ENCODE measurements at regions not wholly inside any gene's neighbourhood (a gene's known extent, or its start where the extent isn't known, plus 50 kb on each side); places are given as distances from the start of the nearest gene placed in this dataset.
A peak's percentile ranks its signal among the peaks of the same experiment; 100 is the strongest.

- TF ChIP-seq RXRB (CRISPR knock-in tag; IDR thresholded peaks at IDR 0.05; ENCODE audit: borderline replicate concordance), result peak; percentile 67
- peak; percentile 68 for TF ChIP-seq HDAC1 (CRISPR knock-in tag; IDR thresholded peaks at IDR 0.05)
- TF ChIP-seq MTA1 (CRISPR knock-in tag; IDR thresholded peaks at IDR 0.05; ENCODE audit: borderline replicate concordance), result peak; percentile 60; the same call in 1 of the 2 replicates
- peak; percentile 51; the same call in 1 of the 2 replicates for TF ChIP-seq ZFY (CRISPR knock-in tag; IDR thresholded peaks at IDR 0.05)
- TF ChIP-seq, protein P1, sequence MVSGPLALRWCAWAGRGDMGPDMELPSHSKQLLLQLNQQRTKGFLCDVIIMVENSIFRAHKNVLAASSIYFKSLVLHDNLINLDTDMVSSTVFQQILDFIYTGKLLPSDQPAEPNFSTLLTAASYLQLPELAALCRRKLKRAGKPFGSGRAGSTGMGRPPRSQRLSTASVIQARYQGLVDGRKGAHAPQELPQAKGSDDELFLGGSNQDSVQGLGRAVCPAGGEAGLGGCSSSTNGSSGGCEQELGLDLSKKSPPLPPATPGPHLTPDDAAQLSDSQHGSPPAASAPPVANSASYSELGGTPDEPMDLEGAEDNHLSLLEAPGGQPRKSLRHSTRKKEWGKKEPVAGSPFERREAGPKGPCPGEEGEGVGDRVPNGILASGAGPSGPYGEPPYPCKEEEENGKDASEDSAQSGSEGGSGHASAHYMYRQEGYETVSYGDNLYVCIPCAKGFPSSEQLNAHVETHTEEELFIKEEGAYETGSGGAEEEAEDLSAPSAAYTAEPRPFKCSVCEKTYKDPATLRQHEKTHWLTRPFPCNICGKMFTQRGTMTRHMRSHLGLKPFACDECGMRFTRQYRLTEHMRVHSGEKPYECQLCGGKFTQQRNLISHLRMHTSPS (CRISPR knock-in tag; IDR thresholded peaks at IDR 0.05; ENCODE audit: low read depth), result peak; percentile 61; the same call in 1 of the 2 replicates
- TF ChIP-seq ZNF549 (CRISPR knock-in tag; IDR thresholded peaks at IDR 0.05), result no peak
- no peak for TF ChIP-seq ZEB1 (IDR thresholded peaks at IDR 0.05; ENCODE audit: insufficient replicate concordance, low read depth)
- no peak for TF ChIP-seq ZNF720 (CRISPR knock-in tag; IDR thresholded peaks at IDR 0.05)
- peak; percentile 63 for TF ChIP-seq HOXA3 (CRISPR knock-in tag; IDR thresholded peaks at IDR 0.05)
- TF ChIP-seq KMT2B (CRISPR knock-in tag; IDR thresholded peaks at IDR 0.05), result no peak
- TF ChIP-seq ZNF326 (CRISPR knock-in tag; IDR thresholded peaks at IDR 0.05; ENCODE audit: borderline replicate concordance), result no peak
- no peak for TF ChIP-seq PHF5A (CRISPR knock-in tag; IDR thresholded peaks at IDR 0.05; ENCODE audit: low read depth, unreplicated experiment)
- TF ChIP-seq ZNF510 (CRISPR knock-in tag; IDR thresholded peaks at IDR 0.05; ENCODE audit: low read depth), result no peak
- TF ChIP-seq, protein P2, sequence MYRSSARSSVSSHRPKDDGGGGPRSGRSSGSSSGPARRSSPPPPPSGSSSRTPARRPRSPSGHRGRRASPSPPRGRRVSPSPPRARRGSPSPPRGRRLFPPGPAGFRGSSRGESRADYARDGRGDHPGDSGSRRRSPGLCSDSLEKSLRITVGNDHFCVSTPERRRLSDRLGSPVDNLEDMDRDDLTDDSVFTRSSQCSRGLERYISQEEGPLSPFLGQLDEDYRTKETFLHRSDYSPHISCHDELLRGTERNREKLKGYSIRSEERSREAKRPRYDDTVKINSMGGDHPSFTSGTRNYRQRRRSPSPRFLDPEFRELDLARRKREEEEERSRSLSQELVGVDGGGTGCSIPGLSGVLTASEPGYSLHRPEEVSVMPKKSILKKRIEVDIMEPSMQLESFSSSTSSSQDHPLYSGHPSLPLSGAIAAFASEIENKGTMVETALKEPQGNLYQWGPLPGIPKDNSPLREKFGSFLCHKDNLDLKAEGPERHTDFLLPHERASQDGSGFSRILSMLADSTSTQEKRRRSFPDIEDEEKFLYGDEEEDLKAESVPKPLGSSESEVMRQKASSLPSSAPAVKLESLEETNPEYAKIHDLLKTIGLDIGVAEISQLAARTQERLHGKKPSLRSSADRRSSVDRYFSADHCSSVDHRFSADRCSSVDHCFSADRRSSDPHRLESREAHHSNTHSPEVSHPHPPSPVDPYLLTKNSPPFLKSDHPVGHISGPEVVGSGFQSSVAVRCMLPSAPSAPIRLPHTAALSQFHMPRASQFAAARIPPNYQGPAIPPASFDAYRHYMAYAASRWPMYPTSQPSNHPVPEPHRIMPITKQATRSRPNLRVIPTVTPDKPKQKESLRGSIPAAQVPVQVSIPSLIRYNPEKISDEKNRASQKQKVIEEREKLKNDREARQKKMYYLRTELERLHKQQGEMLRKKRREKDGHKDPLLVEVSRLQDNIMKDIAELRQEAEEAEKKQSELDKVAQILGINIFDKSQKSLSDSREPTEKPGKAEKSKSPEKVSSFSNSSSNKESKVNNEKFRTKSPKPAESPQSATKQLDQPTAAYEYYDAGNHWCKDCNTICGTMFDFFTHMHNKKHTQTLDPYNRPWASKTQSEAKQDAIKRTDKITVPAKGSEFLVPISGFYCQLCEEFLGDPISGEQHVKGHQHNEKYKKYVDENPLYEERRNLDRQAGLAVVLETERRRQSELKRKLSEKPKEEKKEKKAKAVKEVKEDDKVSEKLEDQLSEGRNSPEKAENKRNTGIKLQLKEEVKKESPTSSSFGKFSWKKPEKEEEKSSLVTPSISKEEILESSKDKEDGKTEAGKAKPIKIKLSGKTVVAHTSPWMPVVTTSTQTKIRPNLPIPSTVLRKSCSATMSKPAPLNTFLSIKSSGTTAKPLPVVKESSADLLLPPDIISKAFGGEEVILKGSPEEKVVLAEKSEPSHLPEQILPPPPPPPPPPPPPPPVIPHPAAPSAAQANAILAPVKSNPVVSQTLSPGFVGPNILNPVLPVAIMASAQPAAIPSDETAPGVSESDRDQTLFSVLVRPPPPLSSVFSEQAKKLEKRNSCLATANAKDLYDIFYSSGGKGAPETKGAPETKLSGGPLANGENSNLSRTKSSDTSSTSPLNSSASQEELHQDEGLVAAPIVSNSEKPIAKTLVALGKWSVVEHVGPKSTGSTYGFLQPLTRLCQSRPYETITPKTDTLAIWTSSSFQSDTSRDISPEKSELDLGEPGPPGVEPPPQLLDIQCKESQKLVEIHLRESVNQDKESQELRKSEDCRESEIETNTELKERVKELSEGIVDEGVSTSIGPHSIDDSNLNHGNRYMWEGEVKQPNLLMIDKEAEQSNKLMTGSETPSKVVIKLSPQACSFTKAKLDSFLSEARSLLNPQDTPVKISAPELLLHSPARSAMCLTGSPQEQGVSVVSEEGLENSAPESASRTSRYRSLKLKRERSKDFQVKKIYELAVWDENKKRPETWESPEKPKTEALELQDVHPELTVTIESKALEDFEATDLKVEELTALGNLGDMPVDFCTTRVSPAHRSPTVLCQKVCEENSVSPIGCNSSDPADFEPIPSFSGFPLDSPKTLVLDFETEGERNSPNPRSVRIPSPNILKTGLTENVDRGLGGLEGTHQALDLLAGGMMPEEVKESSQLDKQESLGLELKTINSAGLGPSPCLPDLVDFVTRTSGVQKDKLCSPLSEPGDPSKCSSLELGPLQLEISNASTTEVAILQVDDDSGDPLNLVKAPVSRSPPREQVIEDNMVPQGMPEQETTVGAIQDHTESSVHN (CRISPR knock-in tag; IDR thresholded peaks at IDR 0.05), result no peak
- TF ChIP-seq RBFOX2 (IDR thresholded peaks at IDR 0.05; ENCODE audit: low read depth, low read length), result no peak
Observed at GRCh38 chr12:4025181-4026019, 152.2 kb upstream of the PARP11 start (continued).
